ENCODE measurements at regions not wholly inside any gene's neighbourhood (a gene's known extent, or its start where the extent isn't known, plus 50 kb on each side); places are given as distances from the start of the nearest gene placed in this dataset.

- TF ChIP-seq POLR2A (IDR thresholded peaks at IDR 0.05) (no peak), CTCF (IDR thresholded peaks at IDR 0.05 in 4 of 5, conservative IDR thresholded peaks at IDR 0.05 in 1 of 5) (no peak)
These were observed 136.6 kb downstream of the COPRS start for GRCh38 chr17:31722251-31723056.

All from gastrocnemius medialis (tissue), 4 donors.